Vagina (tissue), 2 donors: ENCODE measurements at regions not wholly inside any gene's neighbourhood (a gene's known extent, or its start where the extent isn't known, plus 50 kb on each side); places are given as distances from the start of the nearest gene placed in this dataset.

Experiments
- CTCF ChIP-seq, 3 experiments: fragments of 450-650 bp in 2 of 3; fragments of 200-600 bp in 1 of 3; sonication (generic) in 1 of 3; IDR thresholded peaks; one replicate each; pipeline ENCODE4 v1.5.1; 2017 to 2019; ENCODE audit warnings: antibody characterized with exemption in 3 of 3, mild to moderate bottlenecking in 2 of 3, moderate library complexity in 2 of 3
- POLR2A ChIP-seq, 2 donors: fragments of 450-650 bp; IDR thresholded peaks; one replicate each; pipeline ENCODE4 v1.6.1; 2017; ENCODE audit warnings: antibody characterized with exemption in 2 of 2, mild to moderate bottlenecking in 2 of 2, moderate library complexity in 2 of 2
- POLR2AphosphoS5 ChIP-seq, 2 donors: sonication (generic); formaldehyde crosslinking; IDR thresholded peaks; one replicate each; pipeline ENCODE4 v1.9.0; 2017; ENCODE audit warnings: antibody characterized with exemption in 2 of 2, mild to moderate bottlenecking in 2 of 2, low read depth in 1 of 2; ENCODE audit not compliant: insufficient read depth in 1 of 2

DNA sequence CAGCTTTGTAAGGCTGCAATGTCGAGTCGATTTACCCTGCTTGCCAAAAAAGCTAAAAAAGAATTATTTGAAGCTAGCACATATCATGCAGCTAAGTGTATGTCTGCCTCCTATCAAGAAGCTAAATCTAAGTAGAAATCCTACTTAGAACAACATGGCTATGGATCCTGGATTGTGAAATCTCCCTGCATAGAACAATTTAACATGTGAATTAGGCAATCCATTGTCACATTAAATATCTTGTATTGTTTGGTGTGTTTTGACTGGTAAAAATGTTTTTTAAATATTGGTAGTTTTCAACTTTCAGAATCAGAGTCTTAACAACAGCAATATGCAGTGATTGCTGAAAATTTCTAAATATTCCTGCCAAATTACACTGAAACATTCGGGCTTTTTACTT, 73.3 kb downstream of the SKIDA1 start:
- TF ChIP-seq POLR2A (IDR thresholded peaks at IDR 0.05): no peak
- TF ChIP-seq CTCF (IDR thresholded peaks at IDR 0.05): no peak
- TF ChIP-seq POLR2AphosphoS5 (IDR thresholded peaks at IDR 0.05; ENCODE audit: insufficient read depth in 1 of 2, low read depth in 1 of 2): no peak
